Fibroblast of mammary gland (primary cell): ENCODE measurements at regions not wholly inside any gene's neighbourhood (a gene's known extent, or its start where the extent isn't known, plus 50 kb on each side); places are given as distances from the start of the nearest gene placed in this dataset.

ENCODE experiments used
- DNase-seq: peaks from one replicate; pipeline ENCODE4 v3.0.0-alpha.2; 2010; ENCODE audit warnings: low read depth
- H3K4me3 ChIP-seq: 2 replicates; pipeline ENCODE4 v1.5.1; 2011; ENCODE audit warnings: low read depth, mild to moderate bottlenecking, low read length, moderate library complexity; ENCODE audit not compliant: control insufficient read depth
- TF ChIP-seq, protein P1 (sequence below): conservative IDR thresholded peaks from 2 replicates; pipeline ENCODE4 v1.5.1; 2011; ENCODE audit warnings: low read depth, low read length, inconsistent platforms; ENCODE audit not compliant: control insufficient read depth, insufficient read depth

- no peak overlapping the region for H3K4me3 ChIP-seq
- TF ChIP-seq, protein P1, sequence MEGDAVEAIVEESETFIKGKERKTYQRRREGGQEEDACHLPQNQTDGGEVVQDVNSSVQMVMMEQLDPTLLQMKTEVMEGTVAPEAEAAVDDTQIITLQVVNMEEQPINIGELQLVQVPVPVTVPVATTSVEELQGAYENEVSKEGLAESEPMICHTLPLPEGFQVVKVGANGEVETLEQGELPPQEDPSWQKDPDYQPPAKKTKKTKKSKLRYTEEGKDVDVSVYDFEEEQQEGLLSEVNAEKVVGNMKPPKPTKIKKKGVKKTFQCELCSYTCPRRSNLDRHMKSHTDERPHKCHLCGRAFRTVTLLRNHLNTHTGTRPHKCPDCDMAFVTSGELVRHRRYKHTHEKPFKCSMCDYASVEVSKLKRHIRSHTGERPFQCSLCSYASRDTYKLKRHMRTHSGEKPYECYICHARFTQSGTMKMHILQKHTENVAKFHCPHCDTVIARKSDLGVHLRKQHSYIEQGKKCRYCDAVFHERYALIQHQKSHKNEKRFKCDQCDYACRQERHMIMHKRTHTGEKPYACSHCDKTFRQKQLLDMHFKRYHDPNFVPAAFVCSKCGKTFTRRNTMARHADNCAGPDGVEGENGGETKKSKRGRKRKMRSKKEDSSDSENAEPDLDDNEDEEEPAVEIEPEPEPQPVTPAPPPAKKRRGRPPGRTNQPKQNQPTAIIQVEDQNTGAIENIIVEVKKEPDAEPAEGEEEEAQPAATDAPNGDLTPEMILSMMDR = no peak
- DNase-seq = peak; percentile 14
These were observed 58.3 kb upstream of the WDR41 start for GRCh38 chr5:77550406-77550805.

- DNase-seq = no peak
- H3K4me3 ChIP-seq = no peak overlapping the region
- TF ChIP-seq, protein P1 = no peak
These were observed 53.2 kb upstream of the WDR41 start for GRCh38 chr5:77545285-77545684.
